HCT116 (cell line): ENCODE measurements at regions not wholly inside any gene's neighbourhood (a gene's known extent, or its start where the extent isn't known, plus 50 kb on each side); places are given as distances from the start of the nearest gene placed in this dataset.
"Not testable (repeated sequence)": the region's sequence is repeated elsewhere in the genome, so short reads cannot be mapped to it uniquely, and the experiment has no call there.

ENCODE experiments used
- CBX3 ChIP-seq: IDR thresholded peaks from 2 replicates; pipeline ENCODE4 v1.6.1; 2012; ENCODE audit warnings: low read depth
- EZH2 ChIP-seq: fragments of 200-600 bp; sonication (generic); IDR thresholded peaks from 2 replicates; pipeline ENCODE4 v1.6.1; 2017; ENCODE audit warnings: antibody characterized with exemption, mixed run types
- POLR2A ChIP-seq: IDR thresholded peaks from 2 replicates; pipeline ENCODE4 v1.7.0; 2011; ENCODE audit warnings: borderline replicate concordance; ENCODE audit not compliant: insufficient read depth, insufficient read length; ENCODE audit errors: extremely low read depth
- RAD21 ChIP-seq: IDR thresholded peaks from 2 replicates; pipeline ENCODE4 v1.6.1; 2012; ENCODE audit warnings: low read depth, mild to moderate bottlenecking
- SIN3A ChIP-seq: IDR thresholded peaks from 2 replicates; pipeline ENCODE4 v1.6.1; 2012; ENCODE audit warnings: low read depth
- SRF ChIP-seq: IDR thresholded peaks from 2 replicates; pipeline ENCODE4 v1.6.1; 2012; ENCODE audit warnings: low read depth
- TF ChIP-seq, protein P1 (sequence below), 3 experiments: fragments of 200-600 bp in 1 of 3; sonication (generic) in 1 of 3; IDR thresholded peaks in 2 of 3; conservative IDR thresholded peaks in 1 of 3; 2 replicates each; pipeline ENCODE4 v1.5.1; 2012 to 2017; ENCODE audit warnings: low read depth in 2 of 3, low read length in 2 of 3, antibody characterized with exemption in 1 of 3, borderline replicate concordance in 1 of 3, control low read depth in 1 of 3, mild to moderate bottlenecking in 1 of 3, mixed read lengths in 1 of 3, mixed run types in 1 of 3, moderate library complexity in 1 of 3; ENCODE audit not compliant: insufficient read depth in 1 of 3
- TF ChIP-seq, protein P2 (sequence below): IDR thresholded peaks from 2 replicates; pipeline ENCODE4 v1.6.1; 2012; ENCODE audit warnings: low read depth

DNA sequence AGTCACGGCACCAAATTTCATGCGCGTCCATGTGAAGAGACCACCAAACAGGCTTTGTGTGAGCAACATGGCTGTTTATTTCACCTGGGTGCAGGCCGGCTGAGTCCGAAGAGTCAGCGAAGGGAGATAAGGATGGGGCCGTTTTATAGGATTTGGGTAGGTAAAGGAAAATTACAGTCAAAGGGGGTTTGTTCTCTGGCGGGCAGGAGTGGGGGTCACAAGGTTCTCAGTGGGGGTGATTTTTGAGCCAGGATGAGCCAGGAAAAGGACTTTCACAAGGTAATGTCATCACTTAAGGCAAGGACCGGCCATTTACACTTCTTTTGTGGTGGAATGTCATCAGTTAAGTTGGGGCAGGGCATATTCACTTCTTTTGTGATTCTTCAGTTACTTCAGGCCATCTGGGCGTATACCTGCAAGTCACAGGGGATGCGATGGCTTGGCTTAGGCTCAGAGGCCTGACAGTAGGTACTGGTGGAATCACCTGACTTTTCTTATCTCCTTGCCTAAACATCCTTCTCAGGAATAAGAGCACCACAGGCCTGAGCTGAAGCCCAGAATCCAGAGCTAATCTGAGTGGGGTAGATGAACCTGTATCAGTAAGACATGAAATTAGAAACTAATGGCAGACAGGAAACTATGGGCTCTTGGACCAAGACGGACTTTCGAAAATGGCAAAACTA, 334.7 kb upstream of the POT1 start:
- TF ChIP-seq, protein P1, sequence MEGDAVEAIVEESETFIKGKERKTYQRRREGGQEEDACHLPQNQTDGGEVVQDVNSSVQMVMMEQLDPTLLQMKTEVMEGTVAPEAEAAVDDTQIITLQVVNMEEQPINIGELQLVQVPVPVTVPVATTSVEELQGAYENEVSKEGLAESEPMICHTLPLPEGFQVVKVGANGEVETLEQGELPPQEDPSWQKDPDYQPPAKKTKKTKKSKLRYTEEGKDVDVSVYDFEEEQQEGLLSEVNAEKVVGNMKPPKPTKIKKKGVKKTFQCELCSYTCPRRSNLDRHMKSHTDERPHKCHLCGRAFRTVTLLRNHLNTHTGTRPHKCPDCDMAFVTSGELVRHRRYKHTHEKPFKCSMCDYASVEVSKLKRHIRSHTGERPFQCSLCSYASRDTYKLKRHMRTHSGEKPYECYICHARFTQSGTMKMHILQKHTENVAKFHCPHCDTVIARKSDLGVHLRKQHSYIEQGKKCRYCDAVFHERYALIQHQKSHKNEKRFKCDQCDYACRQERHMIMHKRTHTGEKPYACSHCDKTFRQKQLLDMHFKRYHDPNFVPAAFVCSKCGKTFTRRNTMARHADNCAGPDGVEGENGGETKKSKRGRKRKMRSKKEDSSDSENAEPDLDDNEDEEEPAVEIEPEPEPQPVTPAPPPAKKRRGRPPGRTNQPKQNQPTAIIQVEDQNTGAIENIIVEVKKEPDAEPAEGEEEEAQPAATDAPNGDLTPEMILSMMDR (IDR thresholded peaks at IDR 0.05 in 2 of 3, conservative IDR thresholded peaks at IDR 0.05 in 1 of 3; ENCODE audit: borderline replicate concordance in 1 of 3, insufficient read depth in 1 of 3, low read depth in 2 of 3, low read length in 2 of 3) = not testable (repeated sequence)
- TF ChIP-seq, protein P2, sequence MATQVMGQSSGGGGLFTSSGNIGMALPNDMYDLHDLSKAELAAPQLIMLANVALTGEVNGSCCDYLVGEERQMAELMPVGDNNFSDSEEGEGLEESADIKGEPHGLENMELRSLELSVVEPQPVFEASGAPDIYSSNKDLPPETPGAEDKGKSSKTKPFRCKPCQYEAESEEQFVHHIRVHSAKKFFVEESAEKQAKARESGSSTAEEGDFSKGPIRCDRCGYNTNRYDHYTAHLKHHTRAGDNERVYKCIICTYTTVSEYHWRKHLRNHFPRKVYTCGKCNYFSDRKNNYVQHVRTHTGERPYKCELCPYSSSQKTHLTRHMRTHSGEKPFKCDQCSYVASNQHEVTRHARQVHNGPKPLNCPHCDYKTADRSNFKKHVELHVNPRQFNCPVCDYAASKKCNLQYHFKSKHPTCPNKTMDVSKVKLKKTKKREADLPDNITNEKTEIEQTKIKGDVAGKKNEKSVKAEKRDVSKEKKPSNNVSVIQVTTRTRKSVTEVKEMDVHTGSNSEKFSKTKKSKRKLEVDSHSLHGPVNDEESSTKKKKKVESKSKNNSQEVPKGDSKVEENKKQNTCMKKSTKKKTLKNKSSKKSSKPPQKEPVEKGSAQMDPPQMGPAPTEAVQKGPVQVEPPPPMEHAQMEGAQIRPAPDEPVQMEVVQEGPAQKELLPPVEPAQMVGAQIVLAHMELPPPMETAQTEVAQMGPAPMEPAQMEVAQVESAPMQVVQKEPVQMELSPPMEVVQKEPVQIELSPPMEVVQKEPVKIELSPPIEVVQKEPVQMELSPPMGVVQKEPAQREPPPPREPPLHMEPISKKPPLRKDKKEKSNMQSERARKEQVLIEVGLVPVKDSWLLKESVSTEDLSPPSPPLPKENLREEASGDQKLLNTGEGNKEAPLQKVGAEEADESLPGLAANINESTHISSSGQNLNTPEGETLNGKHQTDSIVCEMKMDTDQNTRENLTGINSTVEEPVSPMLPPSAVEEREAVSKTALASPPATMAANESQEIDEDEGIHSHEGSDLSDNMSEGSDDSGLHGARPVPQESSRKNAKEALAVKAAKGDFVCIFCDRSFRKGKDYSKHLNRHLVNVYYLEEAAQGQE = not testable (repeated sequence)
- TF ChIP-seq SIN3A, SRF, POLR2A, RAD21, CBX3, EZH2: not testable (repeated sequence)
